HG02840 (cell line): ENCODE measurements at regions not wholly inside any gene's neighbourhood (a gene's known extent, or its start where the extent isn't known, plus 50 kb on each side); places are given as distances from the start of the nearest gene placed in this dataset.
"Not testable (repeated sequence)": the region's sequence is repeated elsewhere in the genome, so short reads cannot be mapped to it uniquely, and the experiment has no call there.

ENCODE experiments used
- ATAC-seq: cut with Tn5 transposase; IDR thresholded peaks from one replicate; pipeline ENCODE4 v1.9.1; 2021; ENCODE audit warnings: mild to moderate bottlenecking, moderate library complexity, moderate number of reproducible peaks; ENCODE audit not compliant: unreplicated experiment, low FRiP score

DNA sequence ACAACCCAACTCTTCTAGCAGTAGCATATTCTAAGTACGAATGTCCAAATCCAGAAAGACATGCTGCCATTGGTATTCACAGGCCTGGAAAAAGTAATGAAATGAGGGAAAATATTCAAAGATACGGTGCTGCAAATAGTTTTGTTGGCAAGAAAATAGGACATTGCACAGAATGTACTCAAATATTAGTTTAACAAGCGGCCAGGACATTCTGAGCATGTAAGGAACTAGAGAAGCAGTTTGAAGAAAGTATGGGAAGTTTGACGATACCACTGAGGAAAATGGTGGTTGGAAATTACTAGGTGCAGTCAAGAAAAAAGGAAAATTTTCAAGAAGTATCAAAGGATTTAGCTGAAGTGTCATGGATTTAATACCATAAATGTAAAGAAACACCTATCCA is 468.0 kb upstream of the GRIN3A start:
- no peak for ATAC-seq

DNA sequence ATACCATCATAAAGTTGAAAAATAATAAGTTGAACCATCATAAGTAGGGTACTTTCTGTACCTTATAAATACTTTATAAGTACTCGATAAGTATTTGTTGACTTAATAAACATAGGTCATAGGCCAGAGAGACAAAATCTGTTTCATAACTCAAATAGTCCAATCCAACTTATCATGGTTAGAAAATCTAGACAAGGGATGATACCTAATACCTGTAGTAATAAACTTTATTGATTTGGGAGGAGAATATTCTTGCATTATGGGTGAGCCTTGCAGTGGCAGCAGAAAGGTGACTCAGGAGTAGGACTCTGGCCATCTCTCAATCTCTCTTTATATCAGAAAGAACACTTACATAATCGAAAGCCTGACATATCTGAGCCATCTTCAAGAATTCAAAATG is 466.8 kb upstream of the GRIN3A start:
- ATAC-seq: no peak

DNA sequence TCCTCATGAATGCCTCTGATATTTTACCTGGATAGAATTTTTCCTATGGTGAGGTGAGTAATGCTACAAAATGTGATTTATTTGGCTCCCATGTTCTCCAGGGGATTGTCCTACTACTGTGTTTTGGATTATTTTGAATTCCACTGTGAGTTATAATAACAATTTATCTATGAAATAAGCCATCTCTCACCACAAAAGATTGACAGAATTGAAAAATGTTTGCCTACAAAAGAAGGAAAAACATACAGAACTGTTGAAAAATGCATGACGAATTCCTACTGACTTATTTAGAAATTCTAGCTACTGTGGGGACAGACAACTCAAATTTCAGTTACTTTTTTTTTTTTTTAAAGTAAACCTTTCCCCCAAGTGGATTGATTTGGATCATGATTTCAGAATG is 463.7 kb upstream of the GRIN3A start:
- no peak for ATAC-seq

DNA sequence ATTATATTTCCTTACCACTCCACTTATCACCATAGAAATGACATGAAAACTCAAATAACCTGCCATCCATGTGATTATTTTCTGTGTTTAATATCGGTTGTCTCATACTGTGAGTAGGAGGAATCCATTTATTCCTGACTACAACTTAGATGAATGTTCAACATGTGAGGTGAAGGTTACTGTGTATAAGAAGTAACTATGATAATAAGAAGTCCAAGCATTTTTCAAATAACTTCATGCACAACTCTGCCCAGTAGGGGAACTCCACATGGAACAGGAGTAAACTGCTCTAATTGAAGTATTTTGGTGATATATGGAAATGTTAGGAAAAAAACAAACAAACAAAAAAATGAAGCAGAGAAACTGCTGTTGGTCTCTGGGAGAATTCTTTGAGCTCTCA is 447.5 kb upstream of the GRIN3A start:
- ATAC-seq: no peak

DNA sequence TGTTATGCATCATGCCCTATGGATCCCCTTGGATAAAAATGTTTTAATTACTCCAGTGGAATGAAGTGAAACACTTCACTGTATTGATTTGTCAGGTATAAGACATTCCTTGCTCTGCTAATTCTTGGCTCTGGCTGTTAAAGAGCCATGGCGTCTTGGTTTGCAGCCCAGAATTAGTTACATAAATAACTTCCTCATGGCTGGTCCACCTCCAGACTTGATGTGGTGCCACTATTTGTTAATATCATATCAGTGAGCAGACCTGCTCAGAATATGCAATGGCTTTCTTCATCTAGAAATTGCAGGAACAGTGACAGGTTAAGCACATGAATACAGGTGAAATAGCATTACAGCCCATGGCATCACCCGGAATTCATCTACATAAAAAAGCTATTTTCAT is 446.9 kb upstream of the GRIN3A start:
- ATAC-seq: no peak

DNA sequence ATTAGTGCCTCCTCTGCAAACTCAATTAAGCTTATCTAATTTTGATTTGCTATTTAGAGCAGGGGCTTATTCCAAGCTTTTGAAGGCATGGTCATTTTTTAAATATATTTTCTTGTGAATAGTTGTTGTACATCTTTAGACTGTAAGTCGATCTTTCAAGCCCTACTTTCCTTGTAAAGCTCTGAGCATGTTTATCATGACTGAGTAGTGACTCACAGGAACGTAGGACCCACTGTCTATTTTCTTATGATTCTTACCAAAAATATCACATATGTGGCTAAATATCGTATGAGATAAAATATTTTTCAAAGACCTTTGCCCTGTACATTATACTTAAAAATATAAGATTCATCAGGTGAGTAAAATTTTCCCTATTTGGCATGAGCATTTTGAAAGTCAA is 440.4 kb upstream of the GRIN3A start:
- no peak for ATAC-seq

DNA sequence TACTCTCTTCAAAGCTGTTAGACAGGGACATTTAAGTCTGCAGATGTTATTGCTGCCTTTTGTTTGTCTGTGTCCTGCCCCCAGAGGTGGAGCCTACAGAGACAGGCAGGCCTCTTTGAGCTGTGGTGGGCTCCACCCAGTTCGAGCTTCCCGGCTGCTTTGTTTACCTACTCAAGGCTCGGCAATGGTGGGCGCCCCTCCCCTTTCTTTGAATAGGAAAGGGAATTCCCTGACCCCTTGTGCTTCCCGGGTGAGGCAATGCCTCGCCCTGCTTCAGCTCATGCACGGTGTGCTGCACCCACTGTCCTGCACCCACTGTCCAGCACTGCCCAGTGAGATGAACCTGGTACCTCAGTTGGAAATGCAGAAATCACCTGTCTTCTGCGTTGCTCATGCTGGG is 435.8 kb upstream of the GRIN3A start:
- not testable (repeated sequence) for ATAC-seq

DNA sequence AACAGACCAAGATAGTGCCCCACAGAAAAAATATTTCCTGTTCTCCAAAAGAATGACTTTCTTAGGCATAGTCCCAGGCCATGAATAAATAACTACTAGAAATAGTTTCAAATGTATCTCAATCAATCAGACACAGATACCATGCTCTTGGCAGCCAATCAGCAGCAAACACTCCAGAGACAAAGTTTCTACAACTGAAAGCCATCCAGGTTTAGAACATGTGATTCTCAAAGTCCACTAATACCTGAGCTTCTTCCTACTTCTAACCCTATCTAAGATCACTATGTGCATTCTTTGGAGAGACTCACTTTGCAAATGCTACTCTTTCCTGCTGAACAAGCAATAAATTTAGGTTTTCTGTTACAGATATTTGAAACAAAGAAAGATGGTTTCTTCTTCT is 425.8 kb upstream of the GRIN3A start:
- ATAC-seq: no peak

DNA sequence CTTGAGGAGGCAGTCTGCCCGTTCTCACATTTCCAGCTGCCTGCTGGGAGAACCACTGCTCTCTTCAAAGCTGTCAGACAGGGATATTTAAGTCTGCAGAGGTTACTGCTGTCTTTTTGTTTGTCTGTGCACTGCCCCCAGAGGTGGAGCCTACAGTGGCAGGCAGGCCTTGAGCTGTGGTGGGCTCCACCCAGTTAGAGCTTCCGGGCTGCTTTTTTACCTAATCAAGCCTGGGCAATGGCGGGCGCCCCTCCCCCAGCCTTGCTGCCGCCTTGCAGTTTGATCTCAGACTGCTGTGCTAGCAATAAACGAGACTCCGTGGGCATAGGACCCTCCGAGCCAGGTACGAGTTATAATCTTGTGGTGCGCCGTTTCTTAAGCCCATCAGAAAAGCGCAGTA is 414.6 kb upstream of the GRIN3A start:
- ATAC-seq: not testable (repeated sequence)

DNA sequence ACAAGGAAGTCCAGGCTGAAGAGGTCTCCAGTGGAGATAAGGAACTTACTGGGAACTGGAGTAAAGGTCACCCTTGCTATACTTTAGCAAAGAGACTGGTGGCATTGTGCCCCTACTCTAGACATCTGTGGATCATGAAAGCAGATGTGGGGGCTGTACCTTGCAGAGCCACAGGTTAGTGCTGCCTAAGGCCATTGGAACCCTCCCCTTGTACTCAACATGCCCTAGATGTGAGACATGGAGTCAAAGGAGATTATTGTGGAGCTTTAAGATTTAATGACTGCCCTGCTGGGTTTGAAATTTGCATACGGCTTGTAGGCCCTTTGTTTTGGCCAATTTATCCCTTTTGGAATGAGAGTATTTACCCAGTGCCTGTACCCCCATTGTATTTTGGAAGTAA is 397.3 kb upstream of the GRIN3A start:
- ATAC-seq: no peak

DNA sequence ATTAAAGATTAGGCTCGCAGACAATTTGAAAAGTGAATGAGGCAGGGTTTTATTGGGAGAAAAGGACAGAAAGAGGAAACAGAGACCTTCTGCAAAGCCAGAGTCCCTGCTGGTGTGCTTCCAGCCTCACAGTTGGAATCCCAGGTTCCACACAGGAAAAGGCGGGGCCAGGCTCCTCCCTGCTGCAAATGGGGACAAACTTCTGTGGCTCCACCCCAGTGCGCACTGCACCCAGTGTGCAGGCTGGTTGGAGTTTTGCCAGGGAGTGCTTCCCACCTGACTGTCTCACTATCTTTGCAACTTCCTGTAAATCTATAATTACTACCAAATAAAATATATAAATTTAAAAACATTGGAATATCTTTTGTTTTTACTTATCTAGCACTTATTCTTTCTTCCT is 386.0 kb upstream of the GRIN3A start:
- ATAC-seq: no peak

DNA sequence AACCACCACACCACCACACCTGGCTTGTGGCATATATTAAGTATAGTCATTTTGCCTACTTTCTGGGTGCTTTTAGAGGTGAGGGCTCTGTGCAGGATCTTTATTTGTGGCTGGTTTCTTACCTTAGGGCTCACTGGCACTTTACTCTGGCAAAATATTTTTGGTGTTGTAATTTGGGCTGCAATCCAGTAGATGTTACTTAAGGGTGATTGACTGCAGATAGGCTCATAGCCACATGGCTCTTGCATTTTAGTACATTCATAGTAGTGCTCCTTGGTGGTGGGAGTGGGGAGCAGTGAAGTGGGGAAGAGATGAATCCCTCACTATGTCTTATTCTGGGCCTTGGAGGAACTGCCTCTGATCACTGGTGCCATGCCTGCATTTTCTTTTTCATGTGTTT is 376.1 kb upstream of the GRIN3A start:
- ATAC-seq: no peak

DNA sequence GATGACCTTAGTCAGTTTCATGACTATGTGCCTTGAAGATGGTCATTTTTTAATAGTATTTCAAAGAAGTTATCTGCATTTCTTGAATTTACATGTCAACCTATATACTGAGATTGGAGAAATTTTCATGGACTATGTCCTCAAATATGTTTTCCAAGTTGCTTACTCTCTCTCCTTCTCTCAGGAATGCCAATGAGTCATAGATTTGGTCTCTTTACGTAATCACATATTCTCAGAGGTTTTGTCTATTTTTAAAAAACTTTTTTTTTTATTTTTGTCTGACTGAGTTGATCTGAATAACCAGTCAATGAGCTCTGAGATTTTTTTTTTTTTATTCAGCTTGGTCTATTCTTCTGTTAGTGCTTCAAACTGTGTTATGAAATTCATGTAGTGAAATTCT is 374.7 kb upstream of the GRIN3A start:
- ATAC-seq: no peak

DNA sequence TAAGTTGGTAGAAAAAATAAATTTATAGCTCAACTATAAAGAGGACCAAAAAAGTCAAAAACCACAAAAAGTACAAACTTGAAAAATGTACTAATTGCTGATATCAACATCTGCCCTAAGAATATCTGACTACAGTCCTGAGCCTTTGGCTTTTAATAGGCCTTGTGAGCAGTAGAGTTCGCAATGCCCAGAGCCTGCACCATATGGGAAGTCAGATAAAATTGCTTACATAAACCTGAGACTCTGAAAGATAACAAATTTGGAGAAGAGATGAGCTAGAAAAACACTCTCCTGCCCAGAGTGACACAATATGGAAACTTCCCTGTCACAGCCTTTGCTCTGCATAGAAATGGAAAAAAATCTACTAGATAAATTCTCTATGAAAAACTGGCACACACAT is 368.0 kb upstream of the GRIN3A start:
- no peak for ATAC-seq

DNA sequence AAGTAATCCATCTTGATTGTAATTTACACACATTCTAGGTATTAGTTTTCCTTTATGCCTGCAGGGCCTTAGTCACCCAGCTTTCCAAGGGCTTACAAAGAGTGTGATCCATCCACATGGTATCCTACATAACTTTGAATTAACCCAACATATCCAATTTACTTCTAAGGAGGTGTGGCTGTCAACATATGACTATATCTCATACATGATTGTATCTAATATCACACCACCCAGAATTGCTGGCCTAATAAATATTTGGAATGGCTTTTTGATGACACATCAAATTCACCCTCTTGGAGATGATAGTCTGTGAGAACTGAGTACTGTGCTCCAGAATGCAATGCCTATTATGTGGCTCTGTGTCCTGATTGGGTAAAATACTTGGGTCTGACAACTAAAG is 363.3 kb upstream of the GRIN3A start:
- ATAC-seq: no peak

DNA sequence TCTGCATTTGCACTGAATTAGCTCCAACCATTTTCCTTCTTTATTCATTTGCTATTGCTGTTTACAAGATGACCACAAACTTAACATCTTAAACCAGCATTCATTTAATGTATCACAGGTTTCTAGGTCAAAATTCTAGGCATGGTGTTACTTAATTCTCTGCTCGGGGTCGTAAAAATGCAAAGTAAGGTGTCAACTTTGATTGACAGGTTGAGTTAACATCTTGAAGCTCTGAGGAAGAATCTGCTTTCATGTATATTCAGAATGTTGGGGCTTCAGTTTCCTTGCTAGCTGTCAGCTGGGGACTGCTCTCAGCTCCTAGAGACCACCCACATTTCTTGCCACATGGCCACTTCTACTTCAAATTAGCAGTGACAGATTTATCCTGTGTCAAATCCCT is 348.7 kb upstream of the GRIN3A start:
- ATAC-seq: no peak

DNA sequence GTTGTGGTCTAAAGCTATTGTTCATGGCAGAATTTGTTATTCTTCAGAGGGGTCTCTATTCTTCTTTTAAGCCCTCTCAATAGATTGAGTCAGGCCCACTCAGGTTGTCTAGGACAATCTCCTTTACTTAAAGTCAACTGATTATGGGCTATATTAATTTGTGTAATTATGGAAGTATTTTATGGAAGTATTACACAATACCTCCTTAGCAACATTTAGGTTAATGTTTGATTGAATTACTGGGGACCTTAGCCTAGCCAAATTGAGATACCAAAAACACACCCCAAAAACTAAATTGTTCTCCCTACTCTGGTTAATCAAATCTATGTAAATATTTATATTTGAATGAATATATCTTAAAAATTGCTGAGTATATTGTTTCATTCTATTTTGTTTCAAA is 347.1 kb upstream of the GRIN3A start:
- ATAC-seq: no peak

DNA sequence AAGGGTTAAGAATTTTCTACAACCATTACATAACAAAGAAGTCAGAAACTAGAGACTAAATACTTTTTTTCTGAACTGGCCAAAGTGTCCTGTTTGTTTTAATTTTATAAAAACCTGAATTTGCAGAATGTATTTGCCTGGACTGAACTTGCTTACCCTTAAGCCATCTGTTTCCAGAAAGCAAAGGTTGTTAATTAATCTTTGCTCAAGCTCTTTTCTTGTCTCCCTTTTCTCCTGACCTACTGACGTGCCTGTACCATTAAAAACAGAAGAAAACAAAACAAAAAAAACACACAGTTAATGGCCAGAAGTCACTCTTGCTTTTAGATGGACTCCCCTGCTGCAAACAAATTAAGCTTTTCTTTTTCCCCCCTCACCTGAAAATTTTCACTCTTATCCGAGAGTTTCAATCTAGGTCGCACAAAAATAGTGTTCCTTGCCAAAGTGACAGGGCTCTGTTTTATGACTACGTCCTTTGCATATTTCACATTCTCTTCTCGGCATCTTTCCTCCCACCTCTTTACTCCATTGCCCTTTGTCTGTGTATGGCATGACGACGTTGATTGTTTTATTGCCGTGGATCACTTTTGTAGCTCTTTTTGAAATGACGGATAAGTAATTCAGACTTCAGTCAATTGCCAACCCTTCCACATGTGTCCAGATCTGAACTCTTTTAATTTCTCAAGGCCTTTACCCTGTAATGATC is 333.8 kb upstream of the GRIN3A start:
- ATAC-seq: no peak

DNA sequence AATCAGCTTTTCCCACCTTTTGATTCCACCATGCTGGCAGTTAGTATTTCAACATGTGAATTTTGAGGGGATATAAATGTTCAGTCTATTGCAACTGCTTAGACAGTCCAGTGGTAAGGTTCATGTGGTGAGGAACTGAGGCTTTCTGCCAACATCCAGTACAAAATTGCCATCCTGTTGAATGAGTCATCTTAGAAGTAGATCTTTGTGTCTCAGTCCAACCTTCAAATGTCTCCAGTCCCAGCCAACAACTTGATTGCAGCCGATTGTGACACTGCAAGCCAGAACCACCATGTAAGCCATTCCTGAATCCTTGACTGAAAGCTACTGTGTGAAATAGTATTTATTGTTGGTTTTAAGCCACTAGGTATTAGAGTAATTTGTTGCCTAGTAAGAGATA is 331.5 kb upstream of the GRIN3A start:
- ATAC-seq: no peak

DNA sequence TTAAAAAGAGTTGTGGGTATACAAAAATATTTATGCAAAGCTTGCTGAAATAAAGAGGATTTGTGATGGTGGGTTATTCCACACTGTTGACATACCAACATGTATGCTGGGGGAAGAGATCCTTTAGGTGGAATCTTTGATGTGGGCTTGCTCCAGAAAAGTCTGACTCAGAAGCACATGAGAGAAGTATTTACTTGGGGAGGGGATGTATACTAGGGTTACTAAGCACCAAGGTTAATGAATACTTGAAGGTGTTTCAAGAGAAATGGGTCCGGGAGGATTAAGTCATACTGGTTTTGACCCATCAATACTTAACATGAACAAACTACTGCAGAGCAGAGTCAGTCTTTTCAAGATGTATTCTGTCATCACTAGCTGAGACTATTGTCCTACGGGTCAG is 316.4 kb upstream of the GRIN3A start:
- no peak for ATAC-seq

DNA sequence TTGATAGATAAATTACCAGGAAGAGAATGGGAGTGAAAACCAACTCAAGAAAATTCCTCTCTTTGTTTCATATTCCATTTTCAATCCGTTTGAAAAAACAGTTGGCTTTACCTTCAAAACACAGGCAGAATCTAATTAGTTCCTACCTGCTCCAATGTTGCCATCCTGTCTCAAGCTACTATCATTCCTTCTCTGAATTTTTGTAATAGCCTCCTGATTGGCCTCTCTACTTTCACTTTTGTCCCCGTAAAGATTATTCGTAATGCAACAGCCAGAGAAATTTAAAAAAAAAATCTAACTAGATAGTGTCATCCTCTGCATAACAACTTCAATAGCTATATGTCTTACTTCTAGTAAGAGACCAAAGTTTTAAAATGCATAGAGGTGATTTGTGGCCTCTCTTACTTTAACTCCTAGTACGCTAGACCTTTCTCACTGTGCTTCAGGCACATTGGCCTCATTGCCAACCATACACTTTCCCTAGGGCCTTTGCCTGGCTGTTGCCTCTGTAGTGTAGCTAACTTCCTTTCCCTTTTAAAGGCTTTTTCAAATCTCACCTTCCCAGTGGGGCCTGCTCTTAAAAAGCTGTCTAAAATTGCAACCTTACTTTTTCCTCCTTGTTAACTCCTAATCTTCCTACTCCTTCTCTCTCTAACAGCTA is 311.3 kb upstream of the GRIN3A start:
- no peak for ATAC-seq

DNA sequence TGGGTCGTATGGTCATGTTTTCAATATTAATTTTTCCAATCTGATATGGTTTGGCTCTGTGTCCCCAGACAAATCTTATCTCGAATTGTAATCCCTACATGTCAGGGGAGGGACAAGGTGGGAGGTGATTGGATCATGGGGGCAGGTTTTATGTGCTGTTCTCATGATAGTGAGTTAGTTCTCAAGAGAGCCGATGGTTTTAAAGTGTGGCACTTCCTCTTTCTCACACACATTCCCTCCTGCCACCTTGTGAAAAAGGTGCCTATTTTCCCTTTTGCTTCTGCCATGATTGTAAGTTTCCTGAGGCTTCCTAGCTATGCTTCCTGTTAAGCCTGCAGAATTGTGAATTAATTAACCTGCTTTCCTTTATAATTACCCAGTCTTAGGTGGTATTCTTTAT is 309.1 kb upstream of the GRIN3A start:
- no peak for ATAC-seq

DNA sequence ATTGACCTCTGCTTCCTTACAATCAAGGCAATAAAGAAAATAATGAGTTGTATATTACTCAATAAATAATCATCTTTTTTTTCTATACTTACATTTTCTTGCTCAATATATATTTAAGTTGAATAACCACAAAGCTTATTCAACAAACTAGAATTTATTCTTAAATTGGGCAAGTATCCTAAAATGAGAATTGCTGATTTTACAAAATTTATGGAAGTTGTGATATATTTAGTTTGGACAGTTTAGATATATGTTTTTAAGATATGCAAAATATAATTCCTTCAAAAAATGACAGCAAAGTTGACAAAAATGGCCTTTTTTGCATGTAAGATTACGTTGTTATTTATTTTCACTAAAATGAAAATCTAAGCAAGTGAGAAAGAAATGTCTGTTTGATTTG is 305.7 kb upstream of the GRIN3A start:
- ATAC-seq: no peak
